ENCODE measurements at regions not wholly inside any gene's neighbourhood (a gene's known extent, or its start where the extent isn't known, plus 50 kb on each side); places are given as distances from the start of the nearest gene placed in this dataset.

DNA sequence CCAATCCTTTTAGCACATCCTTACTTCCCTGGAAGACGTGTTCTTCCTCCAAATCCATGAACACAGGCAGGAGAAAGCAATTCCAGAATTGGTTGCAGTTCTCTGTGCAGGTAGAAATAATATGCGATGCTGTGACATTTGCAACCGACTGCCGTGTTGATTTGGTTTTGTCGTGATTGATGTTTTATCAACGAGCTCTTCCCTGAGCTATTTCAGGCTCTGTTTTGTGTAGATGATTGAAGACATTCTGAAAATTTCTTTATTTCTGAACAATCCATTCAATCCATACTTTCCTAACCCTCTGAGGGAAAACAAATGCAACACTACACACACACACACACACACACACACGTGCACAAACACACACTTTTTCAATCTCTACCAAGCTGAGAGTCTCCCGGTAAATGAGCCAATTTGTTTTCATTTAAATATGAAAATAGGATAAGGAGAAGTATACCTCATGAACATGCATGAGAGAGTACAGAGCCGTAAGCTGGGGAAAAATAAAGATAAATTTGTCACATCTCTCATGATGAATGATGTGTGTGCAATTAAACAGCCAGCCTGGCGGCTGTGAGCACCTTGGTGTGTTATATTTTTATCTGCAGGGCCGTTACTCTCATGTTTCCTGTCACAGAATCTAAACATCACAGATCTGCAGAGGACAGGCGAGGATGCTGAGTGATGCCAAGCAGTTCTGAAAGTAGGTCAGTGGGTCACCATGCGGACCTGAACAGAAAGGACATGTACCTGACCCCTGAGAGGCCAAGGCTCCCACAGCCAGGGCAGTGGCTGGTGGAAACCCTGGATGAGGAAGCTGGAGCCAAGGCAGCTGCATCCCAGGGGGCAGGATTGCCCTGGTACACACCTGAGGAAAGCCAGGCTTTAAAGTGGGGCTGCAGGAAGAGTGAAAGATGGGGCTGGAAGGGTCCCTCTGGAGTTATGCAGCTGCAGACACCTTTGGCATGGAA lies 64.8 kb downstream of the PDCL3 start:
- H3K27ac ChIP-seq: no peak overlapping the region
- H3K36me3 ChIP-seq: no peaks in the 10 kb centered on the region
- TF ChIP-seq, protein P1, sequence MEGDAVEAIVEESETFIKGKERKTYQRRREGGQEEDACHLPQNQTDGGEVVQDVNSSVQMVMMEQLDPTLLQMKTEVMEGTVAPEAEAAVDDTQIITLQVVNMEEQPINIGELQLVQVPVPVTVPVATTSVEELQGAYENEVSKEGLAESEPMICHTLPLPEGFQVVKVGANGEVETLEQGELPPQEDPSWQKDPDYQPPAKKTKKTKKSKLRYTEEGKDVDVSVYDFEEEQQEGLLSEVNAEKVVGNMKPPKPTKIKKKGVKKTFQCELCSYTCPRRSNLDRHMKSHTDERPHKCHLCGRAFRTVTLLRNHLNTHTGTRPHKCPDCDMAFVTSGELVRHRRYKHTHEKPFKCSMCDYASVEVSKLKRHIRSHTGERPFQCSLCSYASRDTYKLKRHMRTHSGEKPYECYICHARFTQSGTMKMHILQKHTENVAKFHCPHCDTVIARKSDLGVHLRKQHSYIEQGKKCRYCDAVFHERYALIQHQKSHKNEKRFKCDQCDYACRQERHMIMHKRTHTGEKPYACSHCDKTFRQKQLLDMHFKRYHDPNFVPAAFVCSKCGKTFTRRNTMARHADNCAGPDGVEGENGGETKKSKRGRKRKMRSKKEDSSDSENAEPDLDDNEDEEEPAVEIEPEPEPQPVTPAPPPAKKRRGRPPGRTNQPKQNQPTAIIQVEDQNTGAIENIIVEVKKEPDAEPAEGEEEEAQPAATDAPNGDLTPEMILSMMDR (IDR thresholded peaks at IDR 0.05): no peak
- TF ChIP-seq POLR2A (IDR thresholded peaks at IDR 0.05): no peak
- H3K9me3 ChIP-seq: no peaks in the 10 kb centered on the region
- H3K27me3 ChIP-seq: no peaks in the 10 kb centered on the region
- no peak overlapping the region for H3K4me3 ChIP-seq
- no peak for DNase-seq
- H3K4me1 ChIP-seq: no peaks in the 10 kb centered on the region

DNA sequence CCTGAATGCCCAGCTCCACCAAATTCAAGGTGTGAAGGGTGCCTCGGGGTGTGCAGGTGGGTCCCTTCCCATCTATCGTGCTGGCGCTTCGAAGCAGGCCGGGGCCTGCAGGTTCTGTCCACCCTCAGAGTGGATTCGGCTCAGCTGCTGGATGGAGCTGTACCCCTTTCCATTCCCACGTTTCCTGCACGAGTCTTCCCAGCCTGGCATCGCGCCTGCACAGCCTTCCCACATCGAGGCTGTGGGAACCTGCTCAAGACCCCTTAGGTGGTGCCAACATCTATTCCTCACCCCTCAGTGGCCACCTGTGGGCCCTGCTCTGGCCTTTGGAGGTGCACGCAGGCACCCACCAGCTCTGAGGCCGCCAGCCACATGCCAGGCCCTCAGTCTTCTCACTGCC lies 65.7 kb downstream of the PDCL3 start:
- no peak overlapping the region for H3K27ac ChIP-seq
- no peak for DNase-seq
- TF ChIP-seq, protein P1 (IDR thresholded peaks at IDR 0.05): no peak
- TF ChIP-seq POLR2A (IDR thresholded peaks at IDR 0.05): no peak
- H3K9me3 ChIP-seq: no peaks in the 10 kb centered on the region
- no peak overlapping the region for H3K4me3 ChIP-seq
- H3K4me1 ChIP-seq: no peaks in the 10 kb centered on the region
- H3K27me3 ChIP-seq: no peaks in the 10 kb centered on the region
- H3K36me3 ChIP-seq: no peaks in the 10 kb centered on the region

DNA sequence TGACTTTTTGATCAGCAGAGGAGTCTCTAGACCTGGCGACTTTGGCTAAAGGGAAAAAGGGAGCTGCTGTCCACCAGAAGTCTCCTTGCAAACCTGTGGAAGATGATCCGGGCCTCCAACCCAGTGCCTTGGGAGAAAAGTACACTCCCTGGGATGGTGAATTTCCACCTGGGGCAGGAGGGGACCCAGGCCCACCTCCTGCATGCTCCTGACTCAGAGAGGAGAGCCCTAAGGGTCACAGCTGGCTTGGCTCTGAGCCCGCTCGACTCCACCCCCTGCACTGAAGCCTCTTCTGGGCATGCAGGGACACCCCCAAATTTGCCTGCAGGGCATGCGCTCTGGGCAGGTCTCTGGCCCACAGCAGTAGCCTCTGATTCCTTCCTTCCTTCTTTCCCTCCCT lies 66.5 kb downstream of the PDCL3 start:
- no peaks in the 10 kb centered on the region for H3K36me3 ChIP-seq
- TF ChIP-seq, protein P1 (IDR thresholded peaks at IDR 0.05): no peak
- TF ChIP-seq POLR2A (IDR thresholded peaks at IDR 0.05): no peak

DNA sequence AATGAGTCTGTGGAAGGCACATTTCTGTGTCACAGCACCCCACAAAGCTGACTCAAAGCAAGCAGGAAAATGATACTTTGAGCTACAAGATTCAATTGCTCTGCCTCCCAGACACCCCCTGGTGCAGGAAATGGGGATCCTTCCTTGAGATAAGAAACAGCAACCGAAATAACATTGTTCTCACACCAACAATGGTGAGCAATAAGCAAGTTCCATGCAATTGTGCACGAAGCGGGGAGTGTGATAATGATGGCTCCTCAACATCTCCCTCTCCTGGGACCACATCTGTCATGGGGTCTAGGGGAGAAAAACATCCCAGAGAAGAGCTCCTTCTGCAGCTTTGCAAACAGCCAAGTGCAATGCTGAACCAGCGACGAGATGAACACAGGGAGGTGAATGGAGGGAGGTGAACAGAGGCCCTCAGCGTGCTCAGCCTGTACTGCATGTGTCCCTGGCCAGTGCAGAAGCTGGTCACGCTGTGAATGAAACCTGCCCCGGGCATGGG lies 67.7 kb downstream of the PDCL3 start:
- Histone ChIP-seq H3K9me3 (no peaks in the 10 kb centered on the region), H3K4me3 (no peak overlapping the region), H3K36me3 (no peaks in the 10 kb centered on the region), H3K4me1 (no peaks in the 10 kb centered on the region), H3K27ac (no peak overlapping the region), H3K27me3 (no peaks in the 10 kb centered on the region)
- TF ChIP-seq, protein P1 (IDR thresholded peaks at IDR 0.05): no peak
- TF ChIP-seq POLR2A (IDR thresholded peaks at IDR 0.05): no peak
- DNase-seq: no peak

More for the DNA sequence above, 66.5 kb downstream of the PDCL3 start:
- H3K27ac ChIP-seq: no peak overlapping the region
- H3K4me1 ChIP-seq: no peaks in the 10 kb centered on the region
- no peaks in the 10 kb centered on the region for H3K27me3 ChIP-seq
- no peak overlapping the region for H3K4me3 ChIP-seq
- DNase-seq: no peak
- no peaks in the 10 kb centered on the region for H3K9me3 ChIP-seq

DNA sequence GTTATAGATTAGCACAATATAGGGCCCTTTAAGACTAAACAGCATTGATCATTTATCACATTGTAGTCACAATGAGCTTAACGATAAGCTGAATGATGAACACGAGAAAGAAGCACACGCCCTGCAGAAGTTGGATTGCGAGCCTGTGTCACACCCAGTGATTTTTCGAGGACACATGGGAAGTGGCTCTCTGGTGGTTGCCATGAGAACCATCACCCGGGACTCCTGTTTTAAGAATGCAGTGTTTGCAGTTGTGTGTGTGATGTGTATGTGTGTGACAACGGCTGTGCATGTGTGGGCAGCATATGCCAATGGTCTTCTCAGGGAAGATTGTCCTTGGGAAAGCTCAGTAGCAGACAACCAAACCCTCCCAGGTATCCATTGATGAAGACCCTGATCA lies 69.2 kb downstream of the PDCL3 start:
- no peaks in the 10 kb centered on the region for H3K27me3 ChIP-seq

More for the DNA sequence above, 69.2 kb downstream of the PDCL3 start:
- no peak overlapping the region for H3K27ac ChIP-seq
- no peaks in the 10 kb centered on the region for H3K4me1 ChIP-seq
- TF ChIP-seq, protein P1 (IDR thresholded peaks at IDR 0.05): no peak
- no peak for TF ChIP-seq POLR2A (IDR thresholded peaks at IDR 0.05)
- no peaks in the 10 kb centered on the region for H3K9me3 ChIP-seq
- no peak for DNase-seq
- H3K36me3 ChIP-seq: no peaks in the 10 kb centered on the region
- no peak overlapping the region for H3K4me3 ChIP-seq

Data from Peyer's patch (tissue), 4 donors.